NCI-H1436 treated with DMSO at 0.1 percent for 48 hours (cell line): ENCODE measurements at regions not wholly inside any gene's neighbourhood (a gene's known extent, or its start where the extent isn't known, plus 50 kb on each side); places are given as distances from the start of the nearest gene placed in this dataset.
"Not testable (repeated sequence)": the region's sequence is repeated elsewhere in the genome, so short reads cannot be mapped to it uniquely, and the experiment has no call there.

Experiments used
- DNase-seq: peaks from one replicate; lab custom pipeline; 2025; lab: John Stamatoyannopoulos, UW

GRCh38 chr15:70602834-70603560 lies 160.4 kb downstream of the UACA start:
- no peak for DNase-seq

GRCh38 chr15:70602281-70602680 lies 161.1 kb downstream of the UACA start:
- no peak for DNase-seq

GRCh38 chr15:70597945-70598344 lies 165.4 kb downstream of the UACA start:
- no peak for DNase-seq

- DNase-seq: no peak
Measured at GRCh38 chr15:70597056-70597603, 166.2 kb downstream of the UACA start.

GRCh38 chr15:70596354-70597055 lies 166.9 kb downstream of the UACA start:
- DNase-seq: no peak

GRCh38 chr15:70593795-70594194 lies 169.6 kb downstream of the UACA start:
- no peak for DNase-seq

GRCh38 chr15:70589728-70590127 lies 173.6 kb downstream of the UACA start:
- no peak for DNase-seq

GRCh38 chr15:70589221-70589620 lies 174.1 kb downstream of the UACA start:
- DNase-seq: no peak

GRCh38 chr15:70588613-70589012 lies 174.7 kb downstream of the UACA start:
- no peak for DNase-seq

GRCh38 chr15:70587896-70588567 lies 175.3 kb downstream of the UACA start:
- DNase-seq: no peak

GRCh38 chr15:70587012-70587634 lies 176.2 kb downstream of the UACA start:
- not testable (repeated sequence) for DNase-seq

- DNase-seq: no peak
Measured at GRCh38 chr15:70586241-70586640, 177.1 kb downstream of the UACA start.

- DNase-seq: no peak
Measured at GRCh38 chr15:70585707-70586034, 177.7 kb downstream of the UACA start.

- DNase-seq: no peak
Measured at GRCh38 chr15:70584838-70585706, 178.3 kb downstream of the UACA start.

- DNase-seq: no peak
Measured at GRCh38 chr15:70584441-70584837, 178.9 kb downstream of the UACA start.

- DNase-seq: no peak
Measured at GRCh38 chr15:70583006-70583405, 180.4 kb downstream of the UACA start.

- no peak for DNase-seq
Measured at GRCh38 chr15:70582143-70582945, 181.0 kb downstream of the UACA start.

GRCh38 chr15:70580958-70581357 lies 182.4 kb downstream of the UACA start:
- DNase-seq: no peak

GRCh38 chr15:70580286-70580685 lies 183.1 kb downstream of the UACA start:
- no peak for DNase-seq

- no peak for DNase-seq
Measured at GRCh38 chr15:70579766-70580165, 183.6 kb downstream of the UACA start.

- DNase-seq: no peak
Measured at GRCh38 chr15:70578196-70578595, 185.2 kb downstream of the UACA start.
